ENCODE measurements at regions not wholly inside any gene's neighbourhood (a gene's known extent, or its start where the extent isn't known, plus 50 kb on each side); places are given as distances from the start of the nearest gene placed in this dataset.

- TF ChIP-seq, protein P1, sequence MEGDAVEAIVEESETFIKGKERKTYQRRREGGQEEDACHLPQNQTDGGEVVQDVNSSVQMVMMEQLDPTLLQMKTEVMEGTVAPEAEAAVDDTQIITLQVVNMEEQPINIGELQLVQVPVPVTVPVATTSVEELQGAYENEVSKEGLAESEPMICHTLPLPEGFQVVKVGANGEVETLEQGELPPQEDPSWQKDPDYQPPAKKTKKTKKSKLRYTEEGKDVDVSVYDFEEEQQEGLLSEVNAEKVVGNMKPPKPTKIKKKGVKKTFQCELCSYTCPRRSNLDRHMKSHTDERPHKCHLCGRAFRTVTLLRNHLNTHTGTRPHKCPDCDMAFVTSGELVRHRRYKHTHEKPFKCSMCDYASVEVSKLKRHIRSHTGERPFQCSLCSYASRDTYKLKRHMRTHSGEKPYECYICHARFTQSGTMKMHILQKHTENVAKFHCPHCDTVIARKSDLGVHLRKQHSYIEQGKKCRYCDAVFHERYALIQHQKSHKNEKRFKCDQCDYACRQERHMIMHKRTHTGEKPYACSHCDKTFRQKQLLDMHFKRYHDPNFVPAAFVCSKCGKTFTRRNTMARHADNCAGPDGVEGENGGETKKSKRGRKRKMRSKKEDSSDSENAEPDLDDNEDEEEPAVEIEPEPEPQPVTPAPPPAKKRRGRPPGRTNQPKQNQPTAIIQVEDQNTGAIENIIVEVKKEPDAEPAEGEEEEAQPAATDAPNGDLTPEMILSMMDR (IDR thresholded peaks at IDR 0.05): no peak
- TF ChIP-seq EP300 (IDR thresholded peaks at IDR 0.05) (no peak), POLR2AphosphoS5 (IDR thresholded peaks at IDR 0.05) (no peak)
These were observed 373.8 kb upstream of the JAG1 start for GRCh38 chr20:11047559-11047958.

All from sigmoid colon (tissue), 4 donors.